ENCODE measurements at regions not wholly inside any gene's neighbourhood (a gene's known extent, or its start where the extent isn't known, plus 50 kb on each side); places are given as distances from the start of the nearest gene placed in this dataset.

DNA sequence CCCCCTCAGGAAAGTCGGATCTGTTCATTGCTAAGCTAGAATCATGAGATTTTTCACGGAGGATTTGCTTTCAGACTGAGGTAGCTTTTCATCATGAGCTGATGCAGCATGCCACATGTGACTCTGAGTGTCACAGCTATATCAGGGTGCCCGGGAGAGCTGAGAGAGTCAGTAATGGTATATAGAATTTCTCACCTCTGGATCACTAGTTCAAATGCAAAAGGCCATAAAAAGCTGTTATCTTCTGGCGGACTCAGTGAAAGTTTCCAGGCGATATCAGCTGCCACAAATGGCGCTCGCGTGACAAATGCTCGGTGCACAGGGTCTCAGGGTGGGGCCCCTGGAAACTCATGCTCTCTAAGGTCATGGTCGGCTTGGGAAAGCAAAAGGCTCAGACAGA is 150.1 kb downstream of the DHX15 start:
- no peak for DNase-seq
- no peaks in the 10 kb centered on the region for H3K36me3 ChIP-seq
- no peaks in the 10 kb centered on the region for H3K9me3 ChIP-seq
- no peak for ATAC-seq
- H3K4me3 ChIP-seq: no peak overlapping the region
- intact Hi-C loops (cut with DNase I): no loop called here
- TF ChIP-seq, protein P1, sequence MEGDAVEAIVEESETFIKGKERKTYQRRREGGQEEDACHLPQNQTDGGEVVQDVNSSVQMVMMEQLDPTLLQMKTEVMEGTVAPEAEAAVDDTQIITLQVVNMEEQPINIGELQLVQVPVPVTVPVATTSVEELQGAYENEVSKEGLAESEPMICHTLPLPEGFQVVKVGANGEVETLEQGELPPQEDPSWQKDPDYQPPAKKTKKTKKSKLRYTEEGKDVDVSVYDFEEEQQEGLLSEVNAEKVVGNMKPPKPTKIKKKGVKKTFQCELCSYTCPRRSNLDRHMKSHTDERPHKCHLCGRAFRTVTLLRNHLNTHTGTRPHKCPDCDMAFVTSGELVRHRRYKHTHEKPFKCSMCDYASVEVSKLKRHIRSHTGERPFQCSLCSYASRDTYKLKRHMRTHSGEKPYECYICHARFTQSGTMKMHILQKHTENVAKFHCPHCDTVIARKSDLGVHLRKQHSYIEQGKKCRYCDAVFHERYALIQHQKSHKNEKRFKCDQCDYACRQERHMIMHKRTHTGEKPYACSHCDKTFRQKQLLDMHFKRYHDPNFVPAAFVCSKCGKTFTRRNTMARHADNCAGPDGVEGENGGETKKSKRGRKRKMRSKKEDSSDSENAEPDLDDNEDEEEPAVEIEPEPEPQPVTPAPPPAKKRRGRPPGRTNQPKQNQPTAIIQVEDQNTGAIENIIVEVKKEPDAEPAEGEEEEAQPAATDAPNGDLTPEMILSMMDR (IDR thresholded peaks at IDR 0.05): no peak
- H3K27me3 ChIP-seq: peaks cover 0 to 3% of the 10 kb centered on the region in 2 donors
- H3K27ac ChIP-seq: no peak overlapping the region
- no peaks in the 10 kb centered on the region for H3K4me1 ChIP-seq

DNA sequence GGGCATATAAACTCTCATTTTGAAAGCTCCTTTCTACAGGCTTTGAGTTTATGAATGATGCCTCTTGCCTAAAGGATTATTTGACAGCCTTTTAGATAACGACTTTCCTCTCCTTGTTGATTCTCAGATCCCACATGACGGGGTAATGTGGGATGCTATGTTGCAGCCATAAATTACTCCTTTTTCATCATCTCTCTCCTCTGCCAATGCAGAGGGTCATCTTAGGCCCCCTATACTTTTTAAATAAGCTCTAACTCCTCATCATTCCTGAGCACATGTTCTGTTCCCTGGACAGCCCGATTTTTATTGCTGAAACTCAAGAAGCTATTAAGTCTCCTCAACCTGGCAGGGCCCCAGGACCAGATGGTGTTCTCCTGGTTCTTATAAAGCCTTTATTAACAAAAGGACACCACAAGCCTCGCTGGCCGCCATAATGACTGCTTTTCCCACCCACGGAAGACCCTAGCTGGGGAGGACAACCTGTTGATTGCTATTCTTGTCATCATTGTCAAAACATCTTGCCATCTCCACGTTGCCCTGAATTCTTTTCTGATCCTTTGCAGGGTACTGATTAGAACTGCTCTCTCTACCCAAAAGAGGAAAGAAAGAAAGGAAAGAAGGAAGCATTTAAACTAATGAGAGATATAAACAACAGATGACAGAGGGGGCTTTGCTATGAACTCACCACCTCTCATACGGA is 150.7 kb downstream of the DHX15 start:
- Histone ChIP-seq H3K27ac (no peak overlapping the region), H3K36me3 (no peaks in the 10 kb centered on the region), H3K4me1 (no peaks in the 10 kb centered on the region), H3K4me3 (no peak overlapping the region), H3K27me3 (peaks cover 0 to 3% of the 10 kb centered on the region in 2 donors), H3K9me3 (no peaks in the 10 kb centered on the region)
- no peak for DNase-seq
- intact Hi-C loops (cut with DNase I): no loop called here
- TF ChIP-seq, protein P1 (IDR thresholded peaks at IDR 0.05): no peak
- no peak for ATAC-seq

DNA sequence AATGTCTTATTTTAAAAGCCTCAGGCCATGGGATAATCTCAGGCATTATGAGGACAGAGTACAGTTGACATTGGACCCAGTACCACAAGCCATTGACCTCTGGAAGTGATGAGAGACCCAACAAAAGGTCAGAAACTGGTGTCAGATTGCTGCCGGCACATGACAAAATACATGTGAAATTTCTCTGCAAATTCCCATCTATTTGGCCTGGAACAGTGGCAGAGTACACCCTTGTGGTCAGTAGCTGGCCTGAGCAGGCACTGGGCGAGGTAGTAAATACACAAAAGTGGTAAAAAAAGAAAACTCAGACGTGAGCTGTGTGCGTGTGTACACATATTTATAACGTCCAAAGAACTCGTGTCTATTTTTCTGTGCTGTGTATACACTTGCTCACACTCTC is 155.5 kb downstream of the DHX15 start:
- intact Hi-C loops (cut with DNase I): no loop called here
- DNase-seq (no peak), ATAC-seq (no peak)
- Histone ChIP-seq H3K9me3 (no peaks in the 10 kb centered on the region), H3K27me3 (no peaks in the 10 kb centered on the region), H3K27ac (no peak overlapping the region), H3K4me3 (no peak overlapping the region), H3K4me1 (no peaks in the 10 kb centered on the region), H3K36me3 (no peaks in the 10 kb centered on the region)
- TF ChIP-seq, protein P1 (IDR thresholded peaks at IDR 0.05): no peak

DNA sequence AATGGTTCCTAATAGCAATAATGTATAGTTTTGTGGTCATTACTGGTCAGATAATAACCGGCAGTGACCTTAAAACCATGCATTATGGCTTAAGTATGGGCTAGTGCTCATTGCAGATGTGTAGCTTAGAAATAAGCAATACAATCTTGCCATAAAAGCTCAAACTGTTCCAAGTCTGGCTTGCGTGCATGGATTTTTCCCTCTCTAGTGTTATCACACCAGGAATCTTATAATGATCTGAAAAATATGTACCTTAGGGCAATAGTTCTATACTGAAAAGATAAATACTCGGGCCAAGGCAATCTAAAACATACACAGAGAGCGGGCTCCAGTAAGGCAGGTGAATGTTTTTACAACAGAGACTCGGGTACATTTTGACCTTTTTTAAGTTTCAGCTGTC is 157.8 kb downstream of the DHX15 start:
- H3K36me3 ChIP-seq: no peaks in the 10 kb centered on the region
- H3K27me3 ChIP-seq: no peaks in the 10 kb centered on the region
- DNase-seq (no peak), ATAC-seq (no peak)
- H3K4me3 ChIP-seq: no peak overlapping the region
- H3K9me3 ChIP-seq: no peaks in the 10 kb centered on the region
- no peak overlapping the region for H3K27ac ChIP-seq
- no peaks in the 10 kb centered on the region for H3K4me1 ChIP-seq
- intact Hi-C loops (cut with DNase I): no loop called here
- TF ChIP-seq, protein P1 (IDR thresholded peaks at IDR 0.05): no peak

DNA sequence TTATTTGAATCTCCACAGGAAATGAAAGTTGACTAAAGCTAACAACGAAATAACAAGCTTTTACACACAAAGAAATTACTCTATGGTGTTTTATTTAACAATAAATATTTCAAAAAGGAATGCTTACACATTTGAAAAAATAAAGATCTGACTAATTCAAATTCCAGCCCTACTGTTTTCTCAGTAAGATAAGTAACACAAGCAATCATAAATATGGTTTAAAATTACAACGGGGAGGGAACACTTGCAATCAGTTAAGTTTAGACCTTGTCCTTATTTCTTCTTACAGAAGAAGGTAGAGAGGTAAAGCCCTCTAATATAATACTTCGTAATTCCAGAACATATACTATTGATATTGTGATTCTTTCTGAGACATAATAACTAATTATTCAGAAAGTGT is 158.5 kb downstream of the DHX15 start:
- TF ChIP-seq, protein P1 (IDR thresholded peaks at IDR 0.05): no peak
- no peak for ATAC-seq
- intact Hi-C loops (cut with DNase I): no loop called here
- Histone ChIP-seq H3K36me3 (no peaks in the 10 kb centered on the region), H3K4me1 (no peaks in the 10 kb centered on the region), H3K9me3 (no peaks in the 10 kb centered on the region), H3K27me3 (no peaks in the 10 kb centered on the region), H3K4me3 (no peak overlapping the region), H3K27ac (no peak overlapping the region)
- DNase-seq: no peak
